ENCODE measurements at regions not wholly inside any gene's neighbourhood (a gene's known extent, or its start where the extent isn't known, plus 50 kb on each side); places are given as distances from the start of the nearest gene placed in this dataset.

GRCh38 chr3:144429719-144430121 lies 458.1 kb downstream of the DIPK2A start:
- DNase-seq (ENCODE audit: extremely low spot score): peak; percentile 18
- ChIA-PET POLR2A (no interaction called here), CTCF (interaction anchor here (0.9 kb wide), 1 partner anchor 12 kb away, joined by 3 read pairs; no protein-coding TSS in a partner anchor)
- TF ChIP-seq, protein P1, sequence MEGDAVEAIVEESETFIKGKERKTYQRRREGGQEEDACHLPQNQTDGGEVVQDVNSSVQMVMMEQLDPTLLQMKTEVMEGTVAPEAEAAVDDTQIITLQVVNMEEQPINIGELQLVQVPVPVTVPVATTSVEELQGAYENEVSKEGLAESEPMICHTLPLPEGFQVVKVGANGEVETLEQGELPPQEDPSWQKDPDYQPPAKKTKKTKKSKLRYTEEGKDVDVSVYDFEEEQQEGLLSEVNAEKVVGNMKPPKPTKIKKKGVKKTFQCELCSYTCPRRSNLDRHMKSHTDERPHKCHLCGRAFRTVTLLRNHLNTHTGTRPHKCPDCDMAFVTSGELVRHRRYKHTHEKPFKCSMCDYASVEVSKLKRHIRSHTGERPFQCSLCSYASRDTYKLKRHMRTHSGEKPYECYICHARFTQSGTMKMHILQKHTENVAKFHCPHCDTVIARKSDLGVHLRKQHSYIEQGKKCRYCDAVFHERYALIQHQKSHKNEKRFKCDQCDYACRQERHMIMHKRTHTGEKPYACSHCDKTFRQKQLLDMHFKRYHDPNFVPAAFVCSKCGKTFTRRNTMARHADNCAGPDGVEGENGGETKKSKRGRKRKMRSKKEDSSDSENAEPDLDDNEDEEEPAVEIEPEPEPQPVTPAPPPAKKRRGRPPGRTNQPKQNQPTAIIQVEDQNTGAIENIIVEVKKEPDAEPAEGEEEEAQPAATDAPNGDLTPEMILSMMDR (IDR thresholded peaks at IDR 0.05; ENCODE audit: control extremely low read depth, extremely low read depth, low read depth, missing control alignments): no peak

DNA sequence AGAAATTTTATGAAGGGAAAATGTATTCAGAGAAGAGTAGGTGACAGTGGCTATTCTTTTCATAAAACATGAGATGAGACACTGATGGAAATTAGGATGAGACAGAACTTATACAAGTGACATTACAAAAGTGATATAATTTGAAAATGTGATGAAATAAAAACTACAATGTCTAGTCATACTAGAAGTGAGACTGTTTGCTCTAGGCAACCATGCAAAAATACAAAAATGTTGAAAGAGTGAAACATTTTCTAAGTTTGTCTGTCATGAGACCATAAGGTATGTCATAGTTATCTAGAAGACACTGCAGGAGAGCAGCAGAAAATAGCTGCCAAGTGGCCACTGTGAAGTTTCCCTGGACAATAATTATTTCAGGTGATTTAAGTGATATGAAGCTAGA lies 459.5 kb downstream of the DIPK2A start:
- TF ChIP-seq, protein P1 (IDR thresholded peaks at IDR 0.05; ENCODE audit: control extremely low read depth, extremely low read depth, low read depth, missing control alignments): no peak
- POLR2A ChIA-PET: no interaction called here

GRCh38 chr3:144433006-144433405 lies 461.4 kb downstream of the DIPK2A start:
- POLR2A ChIA-PET: no interaction called here
- TF ChIP-seq, protein P1 (IDR thresholded peaks at IDR 0.05; ENCODE audit: control extremely low read depth, extremely low read depth, low read depth, missing control alignments): no peak
- CTCF ChIA-PET: interaction anchor here (0.8 kb wide), 1 partner anchor 15 kb away, joined by 3 read pairs; no protein-coding TSS in a partner anchor
- DNase-seq (ENCODE audit: extremely low spot score): no peak

More for the DNA sequence above, 459.5 kb downstream of the DIPK2A start:
- CTCF ChIA-PET: no interaction called here
- no peak for DNase-seq (ENCODE audit: extremely low spot score)

- ChIA-PET POLR2A (interaction anchor here (0.8 kb wide), 1 partner anchor 466 kb away, joined by 3 read pairs; the partner anchor contains the start of gene DIPK2A), CTCF (interaction anchor here (1.2 to 2.7 kb wide), 4 partner anchors 9 to 466 kb away, joined by 3 to 7 read pairs (median 4); partner anchors contain the start of gene DIPK2A)
- DNase-seq (ENCODE audit: extremely low spot score): no peak
- TF ChIP-seq, protein P1 (IDR thresholded peaks at IDR 0.05; ENCODE audit: control extremely low read depth, extremely low read depth, low read depth, missing control alignments): no peak
These were observed 466.4 kb downstream of the DIPK2A start for GRCh38 chr3:144437989-144438388.

GRCh38 chr3:144444061-144444460 lies 472.4 kb downstream of the DIPK2A start:
- CTCF ChIA-PET: interaction anchor here (1.4 kb wide), 1 partner anchor 8 kb away, joined by 5 read pairs; no protein-coding TSS in a partner anchor
- no peak for DNase-seq (ENCODE audit: extremely low spot score)
- TF ChIP-seq, protein P1 (IDR thresholded peaks at IDR 0.05; ENCODE audit: control extremely low read depth, extremely low read depth, low read depth, missing control alignments): no peak
- POLR2A ChIA-PET: no interaction called here

GRCh38 chr3:144444546-144444945 lies 472.9 kb downstream of the DIPK2A start:
- CTCF ChIA-PET: no interaction called here
- POLR2A ChIA-PET: no interaction called here
- no peak for DNase-seq (ENCODE audit: extremely low spot score)
- TF ChIP-seq, protein P1 (IDR thresholded peaks at IDR 0.05; ENCODE audit: control extremely low read depth, extremely low read depth, low read depth, missing control alignments): no peak

Data from GM10248 (cell line).